GM12878 (cell line): ENCODE measurements at regions not wholly inside any gene's neighbourhood (a gene's known extent, or its start where the extent isn't known, plus 50 kb on each side); places are given as distances from the start of the nearest gene placed in this dataset.

ENCODE experiments used
- HDAC6 ChIP-seq: fragments of 200-600 bp; sonication (generic); IDR thresholded peaks from one replicate; pipeline ENCODE4 v1.8.0; 2017; ENCODE audit warnings: antibody characterized with exemption; ENCODE audit not compliant: unreplicated experiment
- MYC ChIP-seq: IDR thresholded peaks from 2 replicates; pipeline ENCODE4 v1.6.1; 2011; ENCODE audit warnings: mild to moderate bottlenecking, low read length, moderate library complexity, inconsistent platforms; ENCODE audit not compliant: insufficient read depth, insufficient replicate concordance, insufficient read length, severe bottlenecking
- SMC3 ChIP-seq: IDR thresholded peaks from 2 replicates; pipeline ENCODE4 v1.6.1; 2011; ENCODE audit warnings: low read length, improper control_type of control experiment, borderline replicate concordance
- ZNF274 ChIP-seq: IDR thresholded peaks from one replicate; pipeline ENCODE4 v1.8.0; 2011; ENCODE audit not compliant: insufficient read length, insufficient read depth

DNA sequence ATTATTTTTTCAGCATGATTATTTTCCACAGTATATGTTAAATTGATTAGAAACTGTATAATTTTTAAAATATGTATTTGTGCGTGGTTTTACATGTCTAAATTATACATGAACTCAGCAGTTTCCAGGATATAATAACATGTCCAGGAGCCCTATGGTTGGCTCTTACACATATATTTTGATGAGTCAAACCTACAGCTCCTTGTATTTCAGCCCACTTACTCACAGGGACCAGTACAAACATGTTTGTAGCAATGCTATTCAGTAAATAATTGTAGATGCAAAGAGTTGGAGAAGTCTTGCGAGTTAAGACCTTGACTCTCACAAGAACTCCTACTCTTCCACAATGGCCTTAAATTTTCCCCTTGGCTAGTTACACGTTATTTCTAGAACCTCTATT is 107.2 kb upstream of the SASH1 start:
- no peak for TF ChIP-seq SMC3
- no peak for TF ChIP-seq MYC
- no peak for TF ChIP-seq ZNF274
- TF ChIP-seq HDAC6, result no peak
